ENCODE measurements at regions not wholly inside any gene's neighbourhood (a gene's known extent, or its start where the extent isn't known, plus 50 kb on each side); places are given as distances from the start of the nearest gene placed in this dataset.
"Not testable (repeated sequence)": the region's sequence is repeated elsewhere in the genome, so short reads cannot be mapped to it uniquely, and the experiment has no call there.

DNA sequence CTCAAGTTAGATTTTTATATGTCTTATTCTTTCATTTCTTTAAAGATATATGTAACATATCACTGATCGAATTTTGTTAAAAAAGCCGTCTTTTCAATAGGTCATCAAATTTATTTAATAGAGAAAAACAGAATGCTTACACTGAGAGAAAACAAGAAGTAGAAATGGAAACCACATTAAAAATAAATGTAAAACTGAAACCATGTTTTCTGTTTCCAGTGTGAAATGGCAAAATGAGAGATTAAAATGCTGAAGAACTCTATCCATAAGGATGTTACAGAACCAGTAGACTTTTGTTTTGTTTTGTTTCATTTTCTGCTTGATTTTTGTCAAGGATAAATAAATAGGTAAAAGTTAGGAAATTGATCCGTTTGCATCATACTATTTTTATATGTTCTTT lies 210.1 kb downstream of the PRDM9 start:
- no peak for DNase-seq
- intact Hi-C loops (cut with DNase I), result no loop called here

DNA sequence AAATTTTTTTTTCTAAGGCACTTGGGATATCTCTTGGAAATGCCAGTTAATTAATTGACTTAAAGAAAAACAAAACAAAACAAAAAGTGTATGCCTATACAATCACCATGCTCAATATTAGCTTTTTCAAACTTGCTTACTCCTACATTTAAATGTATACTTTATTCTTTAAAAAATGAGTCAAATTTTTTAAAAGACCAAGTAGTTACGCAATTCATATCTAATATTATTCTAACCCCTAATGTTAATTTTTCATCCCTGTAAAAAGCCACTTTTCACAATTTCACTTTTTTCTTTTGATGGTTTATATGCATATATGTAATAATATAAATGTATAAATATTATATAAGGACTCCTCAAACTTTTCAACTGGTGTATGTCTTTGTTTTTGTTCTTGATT lies 211.2 kb downstream of the PRDM9 start:
- intact Hi-C loops (cut with DNase I), result no loop called here
- DNase-seq, result no peak

DNA sequence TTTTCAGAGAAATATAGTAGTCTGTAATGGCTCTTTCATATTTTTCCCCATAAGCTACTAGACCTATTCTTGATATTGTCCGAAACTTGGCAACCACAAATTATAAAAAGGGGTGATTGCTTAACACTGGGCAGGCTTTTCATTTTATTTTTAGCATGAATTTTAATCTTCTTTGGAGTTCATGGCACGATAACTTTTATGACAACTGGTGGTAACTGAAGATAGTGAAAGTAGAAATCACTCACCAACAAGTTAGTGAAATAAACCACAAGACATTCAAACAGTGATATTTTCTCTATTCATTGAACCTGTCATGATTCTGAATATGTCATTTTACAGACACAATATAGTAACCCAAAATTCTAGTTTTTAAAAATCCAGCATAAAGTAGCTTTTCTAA lies 213.9 kb downstream of the PRDM9 start:
- DNase-seq, result no peak
- intact Hi-C loops (cut with DNase I), result no loop called here

DNA sequence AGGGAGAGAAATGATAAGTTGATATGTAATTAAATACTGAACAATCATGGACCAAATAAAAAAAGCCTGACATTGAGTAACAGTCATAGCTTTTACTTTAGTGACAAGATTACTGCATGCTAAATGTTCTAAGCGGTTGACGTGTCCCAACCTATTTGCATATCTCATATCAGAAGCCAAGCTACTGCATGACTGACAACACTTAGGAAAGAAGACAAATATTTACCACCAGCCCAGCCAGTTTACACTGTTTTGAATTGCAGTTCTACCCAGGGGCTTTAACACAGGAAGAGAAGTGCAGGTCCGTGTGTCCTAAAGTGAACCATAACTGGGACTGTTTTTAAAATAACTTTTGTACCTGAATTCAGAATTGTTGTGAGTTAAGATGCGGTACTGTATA lies 219.9 kb downstream of the PRDM9 start:
- intact Hi-C loops (cut with DNase I), result no loop called here
- DNase-seq, result no peak

DNA sequence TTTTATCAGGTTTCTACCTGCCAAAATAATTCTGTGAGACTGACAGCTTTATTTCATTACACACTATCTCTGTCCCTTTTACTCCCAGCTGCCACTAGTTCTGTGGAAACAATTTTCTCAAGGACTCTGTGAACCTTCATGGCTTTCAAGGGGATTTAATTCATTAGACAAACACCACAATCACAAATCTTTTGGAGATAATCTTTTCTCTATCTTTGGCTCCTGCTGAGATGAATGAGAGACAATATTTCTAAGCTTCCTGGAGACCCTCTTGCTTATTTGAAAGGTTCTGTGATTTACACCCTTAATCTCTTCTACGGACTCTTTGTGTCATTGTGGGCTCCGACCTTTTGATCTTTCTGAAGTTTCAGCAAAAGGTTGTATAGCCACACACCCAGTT lies 222.6 kb downstream of the PRDM9 start:
- no peak for DNase-seq
- intact Hi-C loops (cut with DNase I), result no loop called here

DNA sequence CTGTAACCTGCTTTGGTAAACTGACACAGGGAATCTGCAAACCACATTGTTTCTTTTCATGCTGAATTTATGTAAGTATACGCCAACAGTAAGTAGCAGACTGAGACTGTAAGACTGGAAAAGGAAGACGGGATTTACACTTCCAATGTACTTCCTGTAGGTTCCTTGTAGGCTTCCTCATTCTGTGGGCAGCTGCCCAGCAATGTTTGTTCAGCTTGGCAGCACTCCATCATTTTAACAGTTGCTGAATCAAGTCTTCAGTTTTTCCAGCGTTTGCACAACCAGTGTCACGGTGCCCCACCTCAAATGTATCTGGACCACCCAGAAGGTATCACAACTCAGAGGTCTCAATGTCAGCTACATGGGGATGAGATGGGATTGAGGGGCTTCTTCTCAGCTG lies 232.6 kb downstream of the PRDM9 start:
- intact Hi-C loops (cut with DNase I), result no loop called here
- no peak for DNase-seq

DNA sequence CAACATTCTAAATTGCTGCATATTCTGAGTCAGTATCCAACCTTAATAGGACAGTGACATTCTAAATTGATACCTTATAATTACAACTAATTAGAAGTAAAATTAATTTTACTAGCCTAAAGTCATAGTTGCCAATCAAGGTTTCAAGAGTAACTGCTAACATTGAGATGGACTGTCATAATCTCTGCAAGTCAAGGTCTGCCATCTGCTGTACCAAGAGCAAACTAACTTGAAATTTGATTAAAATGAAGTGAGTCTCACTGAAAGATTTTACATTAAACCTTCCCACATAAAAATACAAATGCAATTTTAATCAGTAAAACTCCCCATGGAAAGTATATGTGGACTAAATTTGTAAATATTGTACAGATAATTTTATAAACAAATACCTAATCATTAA lies 235.3 kb downstream of the PRDM9 start:
- no peak for DNase-seq

DNA sequence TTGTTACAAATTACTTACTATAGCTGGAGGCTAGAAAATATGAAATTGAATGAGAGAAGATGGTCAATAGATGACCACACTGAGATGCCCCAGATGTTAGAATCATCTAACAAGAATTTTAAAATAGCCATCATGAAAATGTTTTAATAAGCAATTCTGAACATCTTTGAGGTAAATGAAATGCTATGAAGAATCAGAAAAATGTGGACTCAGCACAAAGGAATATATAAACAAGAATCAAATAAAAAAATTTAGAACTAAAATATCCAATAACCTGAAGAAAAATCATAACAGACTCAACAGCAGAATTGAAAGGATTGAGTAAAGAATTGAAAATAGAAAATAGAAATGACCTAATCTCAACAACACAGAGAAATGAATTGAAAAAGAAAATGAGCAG lies 248.5 kb downstream of the PRDM9 start:
- DNase-seq, result no peak
- intact Hi-C loops (cut with DNase I), result no loop called here

More for the DNA sequence above, 235.3 kb downstream of the PRDM9 start:
- intact Hi-C loops (cut with DNase I), result no loop called here

DNA sequence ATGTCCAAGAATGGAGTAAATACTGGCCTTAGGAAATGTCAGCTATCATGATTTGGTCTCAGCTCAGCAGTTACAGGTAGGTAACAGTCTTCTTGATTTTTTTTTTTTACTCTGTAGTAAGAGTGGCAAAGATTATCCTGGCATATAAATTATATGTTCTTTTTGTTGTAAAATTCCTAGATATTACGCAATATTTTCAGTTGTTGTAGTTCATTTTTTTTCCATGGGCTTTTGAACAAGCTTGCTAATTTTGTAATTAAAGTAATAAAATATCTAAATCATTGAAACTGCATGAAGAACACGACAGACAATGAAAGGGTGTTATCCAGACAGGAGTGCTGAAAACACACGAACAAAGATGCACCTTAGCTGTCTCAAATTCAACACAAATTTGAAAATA lies 249.4 kb downstream of the PRDM9 start:
- no peak for DNase-seq
- intact Hi-C loops (cut with DNase I), result no loop called here

DNA sequence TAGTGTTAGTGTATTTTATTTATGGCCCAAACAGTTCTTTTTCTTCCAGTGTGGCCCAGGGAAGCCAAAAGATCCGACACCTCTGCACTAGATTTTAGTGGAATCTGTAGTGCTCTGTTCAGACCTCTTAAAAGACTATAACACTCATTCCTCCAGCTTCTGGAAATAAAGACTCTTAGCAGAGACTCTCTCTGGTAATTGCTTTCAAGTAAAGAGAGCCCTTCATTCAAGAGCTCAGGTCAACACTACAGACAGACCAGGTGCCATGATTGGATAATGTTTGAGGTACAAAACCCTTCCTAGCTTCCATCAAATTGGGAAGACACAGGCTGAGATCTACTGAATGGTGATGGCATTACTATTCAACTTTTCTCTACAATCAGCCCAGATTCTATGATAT lies 255.8 kb downstream of the PRDM9 start:
- no peak for DNase-seq
- intact Hi-C loops (cut with DNase I), result no loop called here

DNA sequence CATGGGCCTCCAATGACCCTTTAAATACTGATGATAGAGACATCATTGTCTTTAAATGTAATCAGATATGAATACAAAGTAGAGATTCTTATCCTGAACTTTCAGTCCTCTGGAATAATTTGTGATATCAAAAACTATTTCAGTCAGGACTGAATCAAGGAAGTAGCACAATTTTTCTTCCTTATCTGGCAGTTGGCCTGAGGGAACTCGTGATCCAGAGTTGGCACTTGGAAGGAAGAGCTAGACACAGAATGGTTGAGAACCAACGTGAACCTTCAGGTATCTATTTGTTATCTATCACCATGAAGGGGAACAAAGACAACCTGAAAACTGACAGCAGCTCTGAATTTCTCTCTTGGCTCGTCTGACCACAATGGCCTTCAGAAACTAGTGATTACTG lies 269.3 kb downstream of the PRDM9 start:
- intact Hi-C loops (cut with DNase I), result no loop called here
- no peak for DNase-seq

DNA sequence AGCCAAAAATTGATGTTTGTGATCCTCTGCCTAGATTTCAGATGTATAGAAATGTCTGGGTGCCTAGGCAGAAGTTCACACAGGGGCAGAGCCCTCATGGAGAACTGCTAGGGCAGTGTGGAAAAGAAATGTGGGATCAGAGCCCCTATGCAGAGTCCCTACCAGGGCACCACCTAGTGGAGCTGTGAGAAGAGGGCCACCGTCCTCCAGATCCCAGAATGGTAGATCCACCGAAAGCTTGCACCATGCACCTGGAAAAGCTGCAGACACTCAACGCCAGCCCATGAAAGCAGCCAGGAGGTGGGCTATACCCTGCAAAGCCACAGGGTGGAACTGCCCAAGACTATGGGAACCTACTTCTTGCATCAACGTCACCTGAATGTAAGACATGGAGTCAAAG lies 292.9 kb downstream of the PRDM9 start:
- DNase-seq, result peak in 1 of 10 donors; percentile 45
- intact Hi-C loops (cut with DNase I), result not testable (repeated sequence)

DNA sequence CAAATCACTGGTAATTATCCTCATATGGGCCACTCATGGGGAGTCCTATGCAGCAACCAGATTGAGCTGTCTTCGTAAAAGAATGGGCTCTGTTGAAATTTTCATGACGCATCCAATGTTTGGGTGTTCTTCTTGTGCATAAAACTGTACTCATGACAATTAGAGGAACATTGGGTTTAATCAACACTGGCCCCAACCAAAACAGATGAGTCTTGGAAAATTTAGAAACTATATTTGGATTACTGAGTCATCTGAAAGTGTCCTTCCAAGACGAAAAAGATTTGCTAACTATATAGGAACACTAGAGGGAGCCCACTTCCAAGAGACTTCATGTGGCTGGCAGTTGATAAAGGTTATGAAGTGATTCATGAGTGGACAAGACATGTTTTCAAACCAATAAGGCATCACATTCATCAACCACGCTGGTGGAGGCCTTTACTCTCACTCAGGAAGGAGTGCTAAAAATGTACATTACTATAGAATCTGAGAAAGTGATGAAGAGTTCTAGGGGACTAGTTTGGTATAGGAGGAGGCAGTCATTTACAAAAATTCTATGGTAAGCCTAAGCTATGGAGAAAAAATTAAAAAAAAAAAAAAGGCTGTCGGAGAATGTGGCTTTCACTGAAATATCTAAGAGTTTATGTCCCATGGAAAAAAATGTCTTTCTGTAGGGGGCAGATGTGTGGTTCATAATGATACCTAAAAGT lies 313.5 kb downstream of the PRDM9 start:
- DNase-seq, result no peak
- intact Hi-C loops (cut with DNase I), result no loop called here

DNA sequence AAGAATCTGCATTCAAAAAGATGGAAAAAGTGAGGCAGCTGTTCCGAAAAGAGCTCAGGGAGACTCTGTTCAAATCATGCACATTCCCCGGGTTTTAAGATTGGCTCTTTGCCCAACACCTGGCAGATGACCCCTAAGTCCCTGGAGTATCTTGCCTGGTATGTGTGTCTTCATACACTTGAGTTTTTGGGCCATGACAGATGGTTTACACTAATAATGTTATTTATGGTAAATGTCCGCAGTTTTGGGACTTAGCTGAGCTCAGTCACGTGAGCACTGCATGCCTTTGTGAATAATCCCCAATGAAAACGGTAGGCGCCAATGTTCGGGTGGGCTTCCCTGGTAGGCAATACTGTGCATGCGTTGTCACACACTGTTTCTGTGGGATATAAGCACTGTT lies 316.1 kb downstream of the PRDM9 start:
- DNase-seq, result no peak
- intact Hi-C loops (cut with DNase I), result no loop called here

DNA sequence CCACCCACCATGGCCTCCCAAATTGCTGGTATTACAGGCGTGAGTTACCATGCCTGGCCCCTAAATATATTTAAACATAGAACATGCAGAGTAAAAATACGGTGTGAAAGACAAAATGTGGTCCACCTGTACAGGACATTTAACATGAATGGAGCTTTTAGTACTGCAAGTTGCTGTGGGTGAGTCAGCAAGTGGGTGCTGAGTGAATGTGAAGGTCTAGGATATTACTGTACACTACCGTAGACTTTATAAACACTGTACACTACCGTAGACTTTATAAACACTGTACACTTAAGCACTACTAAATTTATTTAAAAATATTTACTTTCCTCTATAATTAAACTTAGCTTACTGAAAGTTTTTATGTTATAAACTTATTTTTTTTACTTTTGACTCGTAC lies 317.8 kb downstream of the PRDM9 start:
- intact Hi-C loops (cut with DNase I), result no loop called here
- no peak for DNase-seq

DNA sequence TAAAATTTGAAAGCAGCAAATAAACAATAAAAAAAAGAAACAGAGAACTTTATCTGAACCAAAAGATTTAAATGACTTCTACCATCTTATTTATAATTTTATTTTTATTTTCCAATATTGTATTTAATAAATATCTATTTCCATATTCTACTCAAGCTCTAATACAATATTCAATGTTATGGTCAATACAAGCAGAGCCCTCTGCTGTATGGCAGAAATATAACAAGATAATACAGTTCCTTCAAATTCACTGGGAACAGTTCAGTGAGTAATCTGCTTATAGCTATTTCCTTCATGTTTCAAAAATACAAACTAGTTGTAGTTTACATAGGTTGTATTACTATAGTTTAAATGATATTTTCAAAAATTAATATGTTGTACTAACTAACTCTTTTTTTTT lies 332.7 kb downstream of the PRDM9 start:
- intact Hi-C loops (cut with DNase I), result no loop called here
- no peak for DNase-seq

DNA sequence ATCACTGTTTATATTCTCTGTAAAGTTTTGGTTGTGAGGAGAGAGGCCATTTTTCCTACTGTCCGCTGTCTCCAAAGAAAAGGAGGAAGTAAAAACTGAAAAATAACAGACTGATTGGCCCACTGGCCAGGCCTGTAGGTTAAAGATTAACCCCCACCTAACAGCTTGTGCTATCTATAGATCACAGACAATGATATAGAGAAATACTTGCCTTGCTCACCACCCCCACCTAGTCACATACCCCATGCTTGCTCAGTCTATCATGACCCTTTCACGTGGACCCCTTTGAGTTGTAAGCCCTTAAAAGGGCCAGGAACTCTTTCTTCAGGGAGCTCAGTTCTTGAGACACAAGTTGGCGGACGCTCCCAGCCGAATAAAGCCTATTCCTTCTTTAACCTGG lies 357.4 kb downstream of the PRDM9 start:
- intact Hi-C loops (cut with DNase I), result no loop called here
- no peak for DNase-seq

DNA sequence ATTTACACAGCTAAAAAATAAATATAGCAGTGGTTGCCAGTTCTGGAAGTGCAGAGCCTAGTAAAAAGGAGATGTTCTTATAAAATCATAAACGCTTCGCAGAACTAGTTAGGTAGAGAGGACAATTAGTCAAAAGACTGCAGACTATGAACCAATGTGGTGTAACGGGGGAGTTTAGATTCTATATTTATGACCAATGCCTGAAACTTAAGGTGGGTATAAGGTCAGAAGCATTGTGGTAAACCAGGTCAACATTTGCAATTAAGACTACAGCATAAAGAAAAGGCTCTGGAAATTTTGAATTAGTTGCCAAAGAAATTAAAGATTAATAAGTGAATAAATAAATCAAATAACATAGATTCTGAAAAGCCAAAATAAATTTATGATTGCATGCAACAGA lies 370.4 kb downstream of the PRDM9 start:
- no peak for DNase-seq
- intact Hi-C loops (cut with DNase I), result no loop called here

DNA sequence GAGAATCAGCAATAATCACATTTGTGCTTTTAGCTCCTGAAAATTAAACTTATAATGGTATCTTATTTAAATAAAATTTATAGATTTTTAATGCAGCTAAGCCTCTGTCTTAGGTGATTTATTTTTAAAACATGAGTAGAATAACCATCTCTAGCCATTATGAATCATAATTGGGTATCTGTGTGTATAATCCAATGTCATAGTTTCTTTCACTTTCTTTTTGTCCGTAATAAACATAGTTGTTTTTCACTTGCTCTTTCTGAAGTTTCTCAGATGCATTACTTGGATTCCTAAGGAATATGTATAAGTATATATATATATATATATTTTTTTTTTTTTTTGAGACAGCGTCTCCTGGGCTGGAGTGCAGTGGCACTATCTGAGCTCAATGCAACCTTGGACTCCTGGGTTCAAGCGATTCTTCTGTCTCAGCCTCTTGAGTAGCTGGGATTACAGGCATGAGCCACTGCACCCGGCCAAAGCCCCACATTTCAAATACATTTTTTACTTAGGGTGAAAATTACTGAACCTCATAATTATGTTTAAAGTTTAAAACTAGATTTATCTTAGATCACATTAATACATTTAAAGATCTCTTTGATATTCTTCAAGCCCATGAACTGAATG lies 377.1 kb downstream of the PRDM9 start:
- intact Hi-C loops (cut with DNase I), result no loop called here
- no peak for DNase-seq

DNA sequence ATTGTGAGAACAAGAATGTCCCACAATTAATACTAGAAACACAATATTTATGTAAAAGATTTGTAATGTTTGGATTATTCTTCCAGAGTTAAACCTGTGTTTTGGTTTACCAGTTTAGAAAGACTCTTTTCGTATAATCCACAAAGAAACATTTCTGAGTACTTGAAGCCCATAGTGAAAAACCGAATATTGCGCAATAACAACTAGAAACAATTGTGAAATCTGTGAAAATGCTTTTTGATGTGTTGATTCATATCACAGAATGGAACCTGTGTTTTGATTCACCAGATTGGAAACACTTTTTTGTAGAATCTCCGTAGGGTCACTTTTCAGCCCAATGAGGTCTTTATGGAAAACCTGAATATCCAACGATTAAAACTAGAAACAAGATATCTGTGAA lies 386.2 kb downstream of the PRDM9 start:
- no peak for DNase-seq
- intact Hi-C loops (cut with DNase I), result no loop called here

DNA sequence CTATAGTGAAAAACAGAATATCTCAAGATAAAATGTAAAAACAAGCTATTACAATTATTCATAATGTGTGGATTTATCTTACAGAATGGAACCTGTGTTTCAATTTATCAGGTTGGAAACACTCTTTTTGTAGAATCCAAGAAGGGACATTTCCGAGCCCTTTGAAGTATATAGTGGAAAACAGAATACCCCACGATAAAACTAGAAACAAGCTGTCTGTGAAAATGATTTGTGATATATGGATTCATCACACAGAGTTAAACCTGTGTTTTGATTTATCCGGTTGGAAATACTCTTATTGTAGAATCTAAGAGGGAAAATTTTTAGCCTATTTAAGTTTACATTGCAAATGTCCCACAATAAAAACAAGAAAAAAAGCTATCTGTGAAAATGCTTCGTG lies 388.2 kb downstream of the PRDM9 start:
- intact Hi-C loops (cut with DNase I), result no loop called here

DNA sequence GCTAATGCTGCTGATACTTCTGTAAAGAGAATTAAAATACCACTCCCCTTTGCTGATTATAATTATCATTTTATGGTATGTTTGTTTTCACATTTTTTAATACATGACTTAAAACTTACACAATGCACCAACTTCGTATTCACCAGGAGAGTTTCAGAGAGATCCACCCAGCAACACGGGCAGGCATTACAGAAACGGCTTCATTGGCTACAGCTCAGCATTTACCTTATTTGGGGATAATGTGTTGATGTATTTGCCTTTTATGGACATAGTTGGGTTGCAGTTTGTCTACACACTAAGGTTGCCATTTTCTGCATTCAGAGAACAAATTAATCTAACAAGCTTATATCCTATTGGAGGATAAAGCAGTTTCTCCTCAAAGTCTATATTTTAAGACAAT lies 423.6 kb downstream of the PRDM9 start:
- DNase-seq, result no peak
- intact Hi-C loops (cut with DNase I), result no loop called here

More for the DNA sequence above, 388.2 kb downstream of the PRDM9 start:
- no peak for DNase-seq

Measured in posterior cingulate gyrus (tissue), 11 donors.